HG03565 (cell line): ENCODE measurements at regions not wholly inside any gene's neighbourhood (a gene's known extent, or its start where the extent isn't known, plus 50 kb on each side); places are given as distances from the start of the nearest gene placed in this dataset.
"Not testable (repeated sequence)": the region's sequence is repeated elsewhere in the genome, so short reads cannot be mapped to it uniquely, and the experiment has no call there.

Experiments used
- ATAC-seq: cut with Tn5 transposase; IDR thresholded peaks from one replicate; pipeline ENCODE4 v1.9.1; 2021; ENCODE audit warnings: mild to moderate bottlenecking, moderate library complexity; ENCODE audit not compliant: unreplicated experiment

- not testable (repeated sequence) for ATAC-seq
Measured at GRCh38 chr7:3159926-3160325, 116.3 kb upstream of the CARD11 start.

- ATAC-seq: no peak
Measured at GRCh38 chr7:3162289-3162688, 118.6 kb upstream of the CARD11 start.

- ATAC-seq: not testable (repeated sequence)
Measured at GRCh38 chr7:3162798-3163197, 119.1 kb upstream of the CARD11 start.

GRCh38 chr7:3164380-3164792, 120.7 kb upstream of the CARD11 start:
- no peak for ATAC-seq

GRCh38 chr7:3165681-3166580, 122.3 kb upstream of the CARD11 start:
- no peak for ATAC-seq

GRCh38 chr7:3167551-3167950, 123.9 kb upstream of the CARD11 start:
- ATAC-seq: no peak

- ATAC-seq: no peak
Measured at GRCh38 chr7:3168370-3168769, 124.7 kb upstream of the CARD11 start.

- no peak for ATAC-seq
Measured at GRCh38 chr7:3168869-3169268, 125.2 kb upstream of the CARD11 start.

GRCh38 chr7:3172768-3173280, 128.2 kb upstream of the SDK1 start:
- ATAC-seq: no peak

- no peak for ATAC-seq
Measured at GRCh38 chr7:3174515-3175284, 126.4 kb upstream of the SDK1 start.

GRCh38 chr7:3175285-3175902, 125.7 kb upstream of the SDK1 start:
- no peak for ATAC-seq

GRCh38 chr7:3176112-3177000, 124.7 kb upstream of the SDK1 start:
- no peak for ATAC-seq

GRCh38 chr7:3177271-3177670, 123.8 kb upstream of the SDK1 start:
- ATAC-seq: no peak

GRCh38 chr7:3179456-3179855, 121.6 kb upstream of the SDK1 start:
- ATAC-seq: no peak

- no peak for ATAC-seq
Measured at GRCh38 chr7:3180604-3181003, 120.4 kb upstream of the SDK1 start.

GRCh38 chr7:3182055-3182454, 119.0 kb upstream of the SDK1 start:
- not testable (repeated sequence) for ATAC-seq

- ATAC-seq: no peak
Measured at GRCh38 chr7:3187444-3188040, 113.5 kb upstream of the SDK1 start.

GRCh38 chr7:3188946-3189345, 112.1 kb upstream of the SDK1 start:
- ATAC-seq: no peak

- ATAC-seq: no peak
Measured at GRCh38 chr7:3191548-3191947, 109.5 kb upstream of the SDK1 start.

- ATAC-seq: no peak
Measured at GRCh38 chr7:3192669-3193068, 108.4 kb upstream of the SDK1 start.
